ENCODE measurements at regions not wholly inside any gene's neighbourhood (a gene's known extent, or its start where the extent isn't known, plus 50 kb on each side); places are given as distances from the start of the nearest gene placed in this dataset.

GRCh38 chr13:107395927-107396662 lies 819.2 kb downstream of the LIG4 start:
- intact Hi-C loops (cut with micrococcal nuclease; ENCODE audit: unreplicated experiment): no loop called here

GRCh38 chr13:107392205-107392604 lies 823.1 kb downstream of the LIG4 start:
- Histone ChIP-seq H3K27ac (ENCODE audit: low read depth, low read length, poor library complexity, severe bottlenecking) (no peak overlapping the region), H3K36me3 (ENCODE audit: insufficient read depth, low read length, poor library complexity, severe bottlenecking) (no peaks in the 10 kb centered on the region), H3K27me3 (replicated peaks; ENCODE audit: insufficient read depth, low read depth, low read length, poor library complexity) (no peaks in the 10 kb centered on the region), H3K4me1 (ENCODE audit: insufficient read depth, low read length, poor library complexity, severe bottlenecking) (no peaks in the 10 kb centered on the region), H3K9me3 (ENCODE audit: low read depth, low read length, poor library complexity, severe bottlenecking) (no peaks in the 10 kb centered on the region), H3K4me3 (ENCODE audit: low read depth, low read length, poor library complexity, severe bottlenecking) (no peak overlapping the region)
- intact Hi-C loops (cut with micrococcal nuclease; ENCODE audit: unreplicated experiment): no loop called here
- TF ChIP-seq EZH2 (IDR thresholded peaks at IDR 0.05; ENCODE audit: borderline replicate concordance, low read depth, low read length, poor library complexity, severe bottlenecking) (no peak), CTCF (conservative IDR thresholded peaks at IDR 0.05; ENCODE audit: low read depth, low read length) (no peak)
- CTCF ChIA-PET: no interaction called here
- no TSS peak for BruUV-seq (replicated peaks)
- DNase-seq (ENCODE audit: low spot score): no peak
- POLR2A ChIA-PET (ENCODE audit: low non-redundant PET): no interaction called here

More at GRCh38 chr13:107395927-107396662, 819.2 kb downstream of the LIG4 start:
- Histone ChIP-seq H3K27ac (ENCODE audit: low read depth, low read length, poor library complexity, severe bottlenecking) (no peak overlapping the region), H3K36me3 (ENCODE audit: insufficient read depth, low read length, poor library complexity, severe bottlenecking) (no peaks in the 10 kb centered on the region), H3K9me3 (ENCODE audit: low read depth, low read length, poor library complexity, severe bottlenecking) (no peaks in the 10 kb centered on the region), H3K4me3 (ENCODE audit: low read depth, low read length, poor library complexity, severe bottlenecking) (no peak overlapping the region), H3K4me1 (ENCODE audit: insufficient read depth, low read length, poor library complexity, severe bottlenecking) (no peaks in the 10 kb centered on the region), H3K27me3 (replicated peaks; ENCODE audit: insufficient read depth, low read depth, low read length, poor library complexity) (no peaks in the 10 kb centered on the region)
- no peak for DNase-seq (ENCODE audit: low spot score)
- POLR2A ChIA-PET (ENCODE audit: low non-redundant PET): no interaction called here
- CTCF ChIA-PET: no interaction called here
- TF ChIP-seq EZH2 (IDR thresholded peaks at IDR 0.05; ENCODE audit: borderline replicate concordance, low read depth, low read length, poor library complexity, severe bottlenecking): no peak
- no peak for TF ChIP-seq CTCF (conservative IDR thresholded peaks at IDR 0.05; ENCODE audit: low read depth, low read length)
- no TSS peak for BruUV-seq (replicated peaks)

GRCh38 chr13:107387525-107387924 lies 819.6 kb upstream of the ARGLU1 start:
- POLR2A ChIA-PET (ENCODE audit: low non-redundant PET): no interaction called here
- BruUV-seq (replicated peaks): no TSS peak
- CTCF ChIA-PET: no interaction called here
- no peaks in the 10 kb centered on the region for H3K36me3 ChIP-seq (ENCODE audit: insufficient read depth, low read length, poor library complexity, severe bottlenecking)
- no peaks in the 10 kb centered on the region for H3K4me1 ChIP-seq (ENCODE audit: insufficient read depth, low read length, poor library complexity, severe bottlenecking)
- no peak for DNase-seq (ENCODE audit: low spot score)
- no peak overlapping the region for H3K4me3 ChIP-seq (ENCODE audit: low read depth, low read length, poor library complexity, severe bottlenecking)
- intact Hi-C loops (cut with micrococcal nuclease; ENCODE audit: unreplicated experiment): no loop called here
- TF ChIP-seq CTCF (conservative IDR thresholded peaks at IDR 0.05; ENCODE audit: low read depth, low read length) (no peak), EZH2 (IDR thresholded peaks at IDR 0.05; ENCODE audit: borderline replicate concordance, low read depth, low read length, poor library complexity, severe bottlenecking) (no peak)
- H3K27me3 ChIP-seq (replicated peaks; ENCODE audit: insufficient read depth, low read depth, low read length, poor library complexity): no peaks in the 10 kb centered on the region
- no peaks in the 10 kb centered on the region for H3K9me3 ChIP-seq (ENCODE audit: low read depth, low read length, poor library complexity, severe bottlenecking)
- H3K27ac ChIP-seq (ENCODE audit: low read depth, low read length, poor library complexity, severe bottlenecking): no peak overlapping the region

Data from A673 (cell line).